ENCODE measurements at regions not wholly inside any gene's neighbourhood (a gene's known extent, or its start where the extent isn't known, plus 50 kb on each side); places are given as distances from the start of the nearest gene placed in this dataset.
A peak's percentile ranks its signal among the peaks of the same experiment; 100 is the strongest.

DNA sequence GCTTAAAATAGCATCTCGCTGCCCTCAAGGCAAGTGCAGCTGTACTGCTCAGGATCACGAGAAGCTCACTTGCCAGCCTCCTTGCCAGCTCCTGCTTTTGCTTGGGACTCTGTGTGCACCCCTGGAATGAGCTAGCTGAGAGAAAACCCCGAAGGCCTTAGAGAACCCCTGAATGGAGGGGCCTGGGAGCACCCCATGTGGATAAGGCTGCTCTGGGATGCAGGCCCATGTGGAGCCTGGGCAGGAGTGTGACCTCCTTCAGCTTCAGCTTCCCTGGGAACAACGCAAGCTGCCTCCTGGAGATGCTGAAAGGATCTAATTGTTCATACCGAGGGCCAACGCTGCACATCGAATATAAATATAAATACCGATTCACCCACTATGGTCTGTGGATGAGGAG is 109.2 kb downstream of the HSPH1 start:
- no peak overlapping the region for H3K4me3 ChIP-seq
- no peaks in the 10 kb centered on the region for H3K9me3 Mint-ChIP-seq
- no peaks in the 10 kb centered on the region for H4K20me1 ChIP-seq (replicated peaks; ENCODE audit: insufficient read depth)
- TF ChIP-seq, protein P1, sequence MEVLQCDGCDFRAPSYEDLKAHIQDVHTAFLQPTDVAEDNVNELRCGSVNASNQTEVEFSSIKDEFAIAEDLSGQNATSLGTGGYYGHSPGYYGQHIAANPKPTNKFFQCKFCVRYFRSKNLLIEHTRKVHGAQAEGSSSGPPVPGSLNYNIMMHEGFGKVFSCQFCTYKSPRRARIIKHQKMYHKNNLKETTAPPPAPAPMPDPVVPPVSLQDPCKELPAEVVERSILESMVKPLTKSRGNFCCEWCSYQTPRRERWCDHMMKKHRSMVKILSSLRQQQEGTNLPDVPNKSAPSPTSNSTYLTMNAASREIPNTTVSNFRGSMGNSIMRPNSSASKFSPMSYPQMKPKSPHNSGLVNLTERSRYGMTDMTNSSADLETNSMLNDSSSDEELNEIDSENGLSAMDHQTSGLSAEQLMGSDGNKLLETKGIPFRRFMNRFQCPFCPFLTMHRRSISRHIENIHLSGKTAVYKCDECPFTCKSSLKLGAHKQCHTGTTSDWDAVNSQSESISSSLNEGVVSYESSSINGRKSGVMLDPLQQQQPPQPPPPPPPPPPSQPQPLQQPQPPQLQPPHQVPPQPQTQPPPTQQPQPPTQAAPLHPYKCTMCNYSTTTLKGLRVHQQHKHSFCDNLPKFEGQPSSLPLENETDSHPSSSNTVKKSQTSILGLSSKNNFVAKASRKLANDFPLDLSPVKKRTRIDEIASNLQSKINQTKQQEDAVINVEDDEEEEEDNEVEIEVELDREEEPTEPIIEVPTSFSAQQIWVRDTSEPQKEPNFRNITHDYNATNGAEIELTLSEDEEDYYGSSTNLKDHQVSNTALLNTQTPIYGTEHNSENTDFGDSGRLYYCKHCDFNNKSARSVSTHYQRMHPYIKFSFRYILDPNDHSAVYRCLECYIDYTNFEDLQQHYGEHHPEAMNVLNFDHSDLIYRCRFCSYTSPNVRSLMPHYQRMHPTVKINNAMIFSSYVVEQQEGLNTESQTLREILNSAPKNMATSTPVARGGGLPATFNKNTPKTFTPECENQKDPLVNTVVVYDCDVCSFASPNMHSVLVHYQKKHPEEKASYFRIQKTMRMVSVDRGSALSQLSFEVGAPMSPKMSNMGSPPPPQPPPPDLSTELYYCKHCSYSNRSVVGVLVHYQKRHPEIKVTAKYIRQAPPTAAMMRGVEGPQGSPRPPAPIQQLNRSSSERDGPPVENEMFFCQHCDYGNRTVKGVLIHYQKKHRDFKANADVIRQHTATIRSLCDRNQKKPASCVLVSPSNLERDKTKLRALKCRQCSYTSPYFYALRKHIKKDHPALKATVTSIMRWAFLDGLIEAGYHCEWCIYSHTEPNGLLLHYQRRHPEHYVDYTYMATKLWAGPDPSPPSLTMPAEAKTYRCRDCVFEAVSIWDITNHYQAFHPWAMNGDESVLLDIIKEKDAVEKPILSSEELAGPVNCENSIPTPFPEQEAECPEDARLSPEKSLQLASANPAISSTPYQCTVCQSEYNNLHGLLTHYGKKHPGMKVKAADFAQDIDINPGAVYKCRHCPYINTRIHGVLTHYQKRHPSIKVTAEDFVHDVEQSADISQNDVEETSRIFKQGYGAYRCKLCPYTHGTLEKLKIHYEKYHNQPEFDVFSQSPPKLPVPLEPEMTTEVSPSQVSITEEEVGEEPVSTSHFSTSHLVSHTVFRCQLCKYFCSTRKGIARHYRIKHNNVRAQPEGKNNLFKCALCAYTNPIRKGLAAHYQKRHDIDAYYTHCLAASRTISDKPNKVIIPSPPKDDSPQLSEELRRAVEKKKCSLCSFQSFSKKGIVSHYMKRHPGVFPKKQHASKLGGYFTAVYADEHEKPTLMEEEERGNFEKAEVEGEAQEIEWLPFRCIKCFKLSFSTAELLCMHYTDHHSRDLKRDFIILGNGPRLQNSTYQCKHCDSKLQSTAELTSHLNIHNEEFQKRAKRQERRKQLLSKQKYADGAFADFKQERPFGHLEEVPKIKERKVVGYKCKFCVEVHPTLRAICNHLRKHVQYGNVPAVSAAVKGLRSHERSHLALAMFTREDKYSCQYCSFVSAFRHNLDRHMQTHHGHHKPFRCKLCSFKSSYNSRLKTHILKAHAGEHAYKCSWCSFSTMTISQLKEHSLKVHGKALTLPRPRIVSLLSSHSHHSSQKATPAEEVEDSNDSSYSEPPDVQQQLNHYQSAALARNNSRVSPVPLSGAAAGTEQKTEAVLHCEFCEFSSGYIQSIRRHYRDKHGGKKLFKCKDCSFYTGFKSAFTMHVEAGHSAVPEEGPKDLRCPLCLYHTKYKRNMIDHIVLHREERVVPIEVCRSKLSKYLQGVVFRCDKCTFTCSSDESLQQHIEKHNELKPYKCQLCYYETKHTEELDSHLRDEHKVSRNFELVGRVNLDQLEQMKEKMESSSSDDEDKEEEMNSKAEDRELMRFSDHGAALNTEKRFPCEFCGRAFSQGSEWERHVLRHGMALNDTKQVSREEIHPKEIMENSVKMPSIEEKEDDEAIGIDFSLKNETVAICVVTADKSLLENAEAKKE (CRISPR knock-in tag; IDR thresholded peaks at IDR 0.05): no peak
- TF ChIP-seq, protein P2, sequence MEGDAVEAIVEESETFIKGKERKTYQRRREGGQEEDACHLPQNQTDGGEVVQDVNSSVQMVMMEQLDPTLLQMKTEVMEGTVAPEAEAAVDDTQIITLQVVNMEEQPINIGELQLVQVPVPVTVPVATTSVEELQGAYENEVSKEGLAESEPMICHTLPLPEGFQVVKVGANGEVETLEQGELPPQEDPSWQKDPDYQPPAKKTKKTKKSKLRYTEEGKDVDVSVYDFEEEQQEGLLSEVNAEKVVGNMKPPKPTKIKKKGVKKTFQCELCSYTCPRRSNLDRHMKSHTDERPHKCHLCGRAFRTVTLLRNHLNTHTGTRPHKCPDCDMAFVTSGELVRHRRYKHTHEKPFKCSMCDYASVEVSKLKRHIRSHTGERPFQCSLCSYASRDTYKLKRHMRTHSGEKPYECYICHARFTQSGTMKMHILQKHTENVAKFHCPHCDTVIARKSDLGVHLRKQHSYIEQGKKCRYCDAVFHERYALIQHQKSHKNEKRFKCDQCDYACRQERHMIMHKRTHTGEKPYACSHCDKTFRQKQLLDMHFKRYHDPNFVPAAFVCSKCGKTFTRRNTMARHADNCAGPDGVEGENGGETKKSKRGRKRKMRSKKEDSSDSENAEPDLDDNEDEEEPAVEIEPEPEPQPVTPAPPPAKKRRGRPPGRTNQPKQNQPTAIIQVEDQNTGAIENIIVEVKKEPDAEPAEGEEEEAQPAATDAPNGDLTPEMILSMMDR (conservative IDR thresholded peaks at IDR 0.05; ENCODE audit: low read depth in 2 of 2): no peak
- TF ChIP-seq EZH2 (IDR thresholded peaks at IDR 0.05; ENCODE audit: low read depth, unreplicated experiment): no peak
- no peaks in the 10 kb centered on the region for H3K36me3 Mint-ChIP-seq (ENCODE audit: low read depth)
- H3K79me2 ChIP-seq (replicated peaks; ENCODE audit: insufficient read depth): no peaks in the 10 kb centered on the region
- H3K4me1 ChIP-seq (ENCODE audit: insufficient read depth): peaks cover 8% of the 10 kb centered on the region; the same call in 1 of the 2 replicates
- H3K4me1 Mint-ChIP-seq: peaks cover 8% of the 10 kb centered on the region
- DNase-seq (ENCODE audit: low spot score): no peak
- no peaks in the 10 kb centered on the region for H3K9me2 ChIP-seq (ENCODE audit: insufficient read depth)
- ATAC-seq: no peak
- H3K36me3 ChIP-seq (ENCODE audit: insufficient read depth): no peaks in the 10 kb centered on the region
- no peaks in the 10 kb centered on the region for H3K27me3 ChIP-seq (ENCODE audit: insufficient read depth)
- H3K4me2 ChIP-seq: no peak overlapping the region
- no peaks in the 10 kb centered on the region for H3F3A ChIP-seq (replicated peaks; ENCODE audit: low read depth)
- H2AFZ ChIP-seq: no peak overlapping the region
- no peak overlapping the region for H3K27ac ChIP-seq (ENCODE audit: low read depth)
- peaks cover 1% of the 10 kb centered on the region for H3K27me3 Mint-ChIP-seq (ENCODE audit: insufficient read depth, low read depth, poor library complexity)
- no peak overlapping the region for H3K4me3 Mint-ChIP-seq
- H3K27ac Mint-ChIP-seq: no peak overlapping the region

DNA sequence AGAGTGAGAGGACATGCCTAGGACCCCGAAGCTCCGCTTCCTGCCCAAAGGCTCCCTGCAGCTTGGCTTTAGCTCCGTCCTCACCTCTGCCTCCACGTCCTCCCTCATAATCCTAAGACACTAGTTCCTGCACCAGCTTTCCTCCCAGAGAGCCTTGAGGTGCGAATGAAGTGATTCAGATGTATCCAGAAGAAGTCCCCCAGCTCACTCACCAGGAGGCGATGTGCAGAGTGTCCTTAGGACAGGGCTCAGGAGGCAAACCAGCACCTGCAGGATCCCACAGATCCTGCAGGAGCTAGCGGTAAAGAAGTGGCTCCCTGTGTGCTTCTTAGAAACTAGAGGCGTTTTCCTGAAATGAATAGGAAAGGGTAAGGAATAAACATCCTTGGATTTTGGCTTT is 109.7 kb downstream of the HSPH1 start:
- Histone ChIP-seq H3K4me2 (no peak overlapping the region), H3K79me2 (replicated peaks; ENCODE audit: insufficient read depth) (no peaks in the 10 kb centered on the region), H3K9me2 (ENCODE audit: insufficient read depth) (no peaks in the 10 kb centered on the region), H3K4me1 (ENCODE audit: insufficient read depth) (peaks cover 8% of the 10 kb centered on the region; the same call in 1 of the 2 replicates), H3K36me3 (ENCODE audit: insufficient read depth) (no peaks in the 10 kb centered on the region), H3K27me3 (ENCODE audit: insufficient read depth) (no peaks in the 10 kb centered on the region), H3F3A (replicated peaks; ENCODE audit: low read depth) (no peaks in the 10 kb centered on the region), H3K27ac (ENCODE audit: low read depth) (no peak overlapping the region), H3K4me3 (no peak overlapping the region), H2AFZ (peak overlapping the region; percentile 64; the same call in 1 of the 2 replicates), H4K20me1 (replicated peaks; ENCODE audit: insufficient read depth) (no peaks in the 10 kb centered on the region)
- H3K27ac Mint-ChIP-seq: no peak overlapping the region
- H3K27me3 Mint-ChIP-seq (ENCODE audit: insufficient read depth, low read depth, poor library complexity): peaks cover 1% of the 10 kb centered on the region
- DNase-seq (ENCODE audit: low spot score) (peak; percentile 72), ATAC-seq (peak; percentile 88)
- no peak overlapping the region for H3K4me3 Mint-ChIP-seq
- no peaks in the 10 kb centered on the region for H3K9me3 Mint-ChIP-seq
- no peaks in the 10 kb centered on the region for H3K36me3 Mint-ChIP-seq (ENCODE audit: low read depth)
- peaks cover 8% of the 10 kb centered on the region for H3K4me1 Mint-ChIP-seq
- TF ChIP-seq, protein P2 (conservative IDR thresholded peaks at IDR 0.05; ENCODE audit: low read depth in 2 of 2): peak; percentile 51 to 61
- TF ChIP-seq JUNB (IDR thresholded peaks at IDR 0.05; ENCODE audit: unreplicated experiment): no peak
